ENCODE measurements at regions not wholly inside any gene's neighbourhood (a gene's known extent, or its start where the extent isn't known, plus 50 kb on each side); places are given as distances from the start of the nearest gene placed in this dataset.

- Mint-ChIP-seq H3K4me3 (no peak overlapping the region), H3K9me3 (peaks cover 11% of the 10 kb centered on the region)
These were observed 1323.3 kb downstream of the LRFN5 start for GRCh38 chr14:42929806-42930480.

GRCh38 chr14:42927313-42927712, 1320.6 kb downstream of the LRFN5 start:
- ATAC-seq (no peak), DNase-seq (no peak)
- Mint-ChIP-seq H3K9me3 (peaks cover 20% of the 10 kb centered on the region), H3K36me3 (ENCODE audit: low read depth) (no peaks in the 10 kb centered on the region), H3K4me3 (no peak overlapping the region), H3K27me3 (no peaks in the 10 kb centered on the region), H3K4me1 (no peaks in the 10 kb centered on the region), H3K27ac (no peak overlapping the region)

More at GRCh38 chr14:42929806-42930480, 1323.3 kb downstream of the LRFN5 start:
- Mint-ChIP-seq H3K4me1 (no peaks in the 10 kb centered on the region), H3K27me3 (no peaks in the 10 kb centered on the region), H3K36me3 (ENCODE audit: low read depth) (no peaks in the 10 kb centered on the region), H3K27ac (no peak overlapping the region)
- no peak for ATAC-seq
- no peak for DNase-seq

GRCh38 chr14:42921901-42922300, 1315.2 kb downstream of the LRFN5 start:
- H3K27me3 Mint-ChIP-seq = no peaks in the 10 kb centered on the region

GRCh38 chr14:42918615-42919014, 1311.9 kb downstream of the LRFN5 start:
- Mint-ChIP-seq H3K4me1 (no peaks in the 10 kb centered on the region), H3K27ac (no peak overlapping the region), H3K36me3 (ENCODE audit: low read depth) (no peaks in the 10 kb centered on the region), H3K4me3 (no peak overlapping the region), H3K9me3 (peaks cover 21% of the 10 kb centered on the region), H3K27me3 (no peaks in the 10 kb centered on the region)
- DNase-seq = no peak
- ATAC-seq = no peak

More at GRCh38 chr14:42921901-42922300, 1315.2 kb downstream of the LRFN5 start:
- Mint-ChIP-seq H3K27ac (no peak overlapping the region), H3K9me3 (peaks cover 28% of the 10 kb centered on the region), H3K4me1 (no peaks in the 10 kb centered on the region), H3K36me3 (ENCODE audit: low read depth) (no peaks in the 10 kb centered on the region), H3K4me3 (no peak overlapping the region)
- DNase-seq = no peak
- no peak for ATAC-seq

- H3K4me3 Mint-ChIP-seq = no peak overlapping the region
- no peaks in the 10 kb centered on the region for H3K27me3 Mint-ChIP-seq
- no peaks in the 10 kb centered on the region for H3K4me1 Mint-ChIP-seq
- DNase-seq = no peak
- no peak for ATAC-seq
- no peaks in the 10 kb centered on the region for H3K36me3 Mint-ChIP-seq (ENCODE audit: low read depth)
- H3K27ac Mint-ChIP-seq = no peak overlapping the region
- H3K9me3 Mint-ChIP-seq = peaks cover 8% of the 10 kb centered on the region
These were observed 1305.0 kb downstream of the LRFN5 start for GRCh38 chr14:42911642-42912041.

GRCh38 chr14:42909659-42910058, 1303.0 kb downstream of the LRFN5 start:
- no peak for ATAC-seq
- no peak overlapping the region for H3K4me3 Mint-ChIP-seq
- H3K27me3 Mint-ChIP-seq = no peaks in the 10 kb centered on the region
- no peaks in the 10 kb centered on the region for H3K36me3 Mint-ChIP-seq (ENCODE audit: low read depth)
- no peaks in the 10 kb centered on the region for H3K9me3 Mint-ChIP-seq
- no peak for DNase-seq
- no peaks in the 10 kb centered on the region for H3K4me1 Mint-ChIP-seq
- H3K27ac Mint-ChIP-seq = no peak overlapping the region

- Mint-ChIP-seq H3K36me3 (ENCODE audit: low read depth) (no peaks in the 10 kb centered on the region), H3K27ac (no peak overlapping the region), H3K4me3 (no peak overlapping the region), H3K27me3 (no peaks in the 10 kb centered on the region), H3K4me1 (no peaks in the 10 kb centered on the region), H3K9me3 (peaks cover 14% of the 10 kb centered on the region)
- DNase-seq = no peak
- ATAC-seq = no peak
These were observed 1286.5 kb downstream of the LRFN5 start for GRCh38 chr14:42893183-42893582.

- ATAC-seq (no peak), DNase-seq (no peak)
- Mint-ChIP-seq H3K27ac (no peak overlapping the region), H3K27me3 (no peaks in the 10 kb centered on the region), H3K36me3 (ENCODE audit: low read depth) (no peaks in the 10 kb centered on the region), H3K4me3 (no peak overlapping the region), H3K4me1 (no peaks in the 10 kb centered on the region), H3K9me3 (no peaks in the 10 kb centered on the region)
These were observed 1277.4 kb downstream of the LRFN5 start for GRCh38 chr14:42884100-42884499.

GRCh38 chr14:42877716-42878115, 1271.0 kb downstream of the LRFN5 start:
- no peak overlapping the region for H3K27ac Mint-ChIP-seq
- H3K9me3 Mint-ChIP-seq = peaks cover 4% of the 10 kb centered on the region
- DNase-seq (no peak), ATAC-seq (no peak)
- no peaks in the 10 kb centered on the region for H3K4me1 Mint-ChIP-seq
- no peaks in the 10 kb centered on the region for H3K36me3 Mint-ChIP-seq (ENCODE audit: low read depth)
- H3K4me3 Mint-ChIP-seq = no peak overlapping the region
- no peaks in the 10 kb centered on the region for H3K27me3 Mint-ChIP-seq

- Mint-ChIP-seq H3K36me3 (ENCODE audit: low read depth) (no peaks in the 10 kb centered on the region), H3K27me3 (no peaks in the 10 kb centered on the region), H3K9me3 (peaks cover 17% of the 10 kb centered on the region), H3K4me3 (no peak overlapping the region), H3K27ac (no peak overlapping the region), H3K4me1 (no peaks in the 10 kb centered on the region)
- DNase-seq = no peak
- ATAC-seq = no peak
These were observed 1266.1 kb downstream of the LRFN5 start for GRCh38 chr14:42872786-42873185.

GRCh38 chr14:42869681-42870080, 1263.0 kb downstream of the LRFN5 start:
- Mint-ChIP-seq H3K9me3 (peaks cover 18% of the 10 kb centered on the region), H3K27ac (no peak overlapping the region), H3K4me1 (no peaks in the 10 kb centered on the region), H3K27me3 (no peaks in the 10 kb centered on the region), H3K36me3 (ENCODE audit: low read depth) (no peaks in the 10 kb centered on the region), H3K4me3 (no peak overlapping the region)
- no peak for DNase-seq
- ATAC-seq = no peak

- no peak for ATAC-seq
- no peak overlapping the region for H3K27ac Mint-ChIP-seq
- no peaks in the 10 kb centered on the region for H3K27me3 Mint-ChIP-seq
- H3K4me3 Mint-ChIP-seq = no peak overlapping the region
- H3K9me3 Mint-ChIP-seq = peaks cover 4% of the 10 kb centered on the region
- H3K4me1 Mint-ChIP-seq = no peaks in the 10 kb centered on the region
- no peak for DNase-seq
- no peaks in the 10 kb centered on the region for H3K36me3 Mint-ChIP-seq (ENCODE audit: low read depth)
These were observed 1255.4 kb downstream of the LRFN5 start for GRCh38 chr14:42862114-42862513.

- Mint-ChIP-seq H3K9me3 (peaks cover 4% of the 10 kb centered on the region), H3K27me3 (no peaks in the 10 kb centered on the region), H3K4me1 (no peaks in the 10 kb centered on the region), H3K27ac (no peak overlapping the region), H3K4me3 (no peak overlapping the region), H3K36me3 (ENCODE audit: low read depth) (no peaks in the 10 kb centered on the region)
- DNase-seq = no peak
- no peak for ATAC-seq
These were observed 1253.7 kb downstream of the LRFN5 start for GRCh38 chr14:42860371-42860770.

- Mint-ChIP-seq H3K27me3 (no peaks in the 10 kb centered on the region), H3K4me1 (no peaks in the 10 kb centered on the region), H3K9me3 (peaks cover 4% of the 10 kb centered on the region), H3K36me3 (ENCODE audit: low read depth) (no peaks in the 10 kb centered on the region), H3K4me3 (no peak overlapping the region), H3K27ac (no peak overlapping the region)
- ATAC-seq (no peak), DNase-seq (no peak)
These were observed 1249.4 kb downstream of the LRFN5 start for GRCh38 chr14:42856106-42856505.

- Mint-ChIP-seq H3K4me1 (no peaks in the 10 kb centered on the region), H3K27ac (no peak overlapping the region), H3K4me3 (no peak overlapping the region), H3K9me3 (peaks cover 8% of the 10 kb centered on the region), H3K36me3 (ENCODE audit: low read depth) (no peaks in the 10 kb centered on the region), H3K27me3 (no peaks in the 10 kb centered on the region)
- ATAC-seq (no peak), DNase-seq (no peak)
These were observed 1248.4 kb downstream of the LRFN5 start for GRCh38 chr14:42855085-42855484.

- Mint-ChIP-seq H3K27ac (no peak overlapping the region), H3K36me3 (ENCODE audit: low read depth) (no peaks in the 10 kb centered on the region), H3K27me3 (no peaks in the 10 kb centered on the region), H3K9me3 (peaks cover 4% of the 10 kb centered on the region), H3K4me1 (no peaks in the 10 kb centered on the region), H3K4me3 (no peak overlapping the region)
- no peak for DNase-seq
- no peak for ATAC-seq
These were observed 1247.4 kb downstream of the LRFN5 start for GRCh38 chr14:42854061-42854460.
